HG03139 (cell line): ENCODE measurements at regions not wholly inside any gene's neighbourhood (a gene's known extent, or its start where the extent isn't known, plus 50 kb on each side); places are given as distances from the start of the nearest gene placed in this dataset.
"Not testable (repeated sequence)": the region's sequence is repeated elsewhere in the genome, so short reads cannot be mapped to it uniquely, and the experiment has no call there.

ENCODE experiments used
- ATAC-seq: cut with Tn5 transposase; IDR thresholded peaks from one replicate; pipeline ENCODE4 v1.9.1; 2021; ENCODE audit not compliant: unreplicated experiment

GRCh38 chr15:46088486-46089445, 453.9 kb downstream of the SQOR start:
- ATAC-seq: no peak

DNA sequence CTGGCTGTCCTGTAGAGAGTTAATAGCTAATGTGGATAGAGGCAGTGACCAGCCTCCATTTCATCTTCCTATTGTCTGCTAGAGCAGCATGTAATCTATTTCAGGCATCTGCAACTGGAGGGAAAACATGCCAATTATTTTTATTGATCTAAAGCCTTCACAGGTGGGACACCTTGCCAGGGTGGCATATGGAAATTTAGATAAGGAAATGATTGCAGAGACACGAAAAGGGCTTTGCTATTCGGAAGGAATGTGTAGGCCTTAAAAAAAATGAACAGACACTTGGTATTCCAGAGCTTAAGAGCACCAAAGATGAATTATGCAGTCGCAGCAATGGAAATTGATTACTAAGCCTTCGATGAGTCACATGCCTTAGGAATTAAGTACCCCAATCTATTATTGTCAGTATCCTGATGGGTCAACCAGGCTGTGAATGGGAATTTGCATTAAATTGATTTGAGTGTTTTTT, 454.7 kb downstream of the SQOR start:
- no peak for ATAC-seq

DNA sequence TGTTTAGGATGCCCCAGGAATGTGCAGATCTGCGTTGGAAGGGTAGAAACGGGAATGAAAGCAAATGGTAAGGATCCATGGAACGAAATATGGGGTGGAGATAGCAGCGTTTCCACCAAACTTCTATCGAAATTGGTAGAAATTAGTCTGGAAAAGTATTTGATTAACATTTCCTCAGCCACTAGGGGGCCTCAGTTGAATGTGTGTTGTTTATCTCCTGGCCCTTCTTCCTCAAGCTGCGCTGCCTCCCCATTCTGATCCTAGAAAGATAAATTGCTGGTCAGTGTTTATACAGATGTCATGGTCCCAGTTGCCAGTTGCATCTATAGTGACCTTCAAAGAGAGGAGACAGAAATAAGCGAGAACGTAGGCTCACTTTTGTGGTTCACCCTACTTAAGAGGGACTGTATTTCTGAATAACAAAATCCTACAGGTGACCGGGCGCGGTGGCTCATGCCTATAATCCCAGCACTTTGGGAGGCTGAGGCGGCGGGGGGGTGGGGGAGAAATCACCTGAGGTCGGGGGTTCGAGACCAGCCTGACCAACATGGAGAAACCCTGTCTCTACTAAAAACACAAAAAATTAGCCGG, 457.1 kb downstream of the SQOR start:
- no peak for ATAC-seq

DNA sequence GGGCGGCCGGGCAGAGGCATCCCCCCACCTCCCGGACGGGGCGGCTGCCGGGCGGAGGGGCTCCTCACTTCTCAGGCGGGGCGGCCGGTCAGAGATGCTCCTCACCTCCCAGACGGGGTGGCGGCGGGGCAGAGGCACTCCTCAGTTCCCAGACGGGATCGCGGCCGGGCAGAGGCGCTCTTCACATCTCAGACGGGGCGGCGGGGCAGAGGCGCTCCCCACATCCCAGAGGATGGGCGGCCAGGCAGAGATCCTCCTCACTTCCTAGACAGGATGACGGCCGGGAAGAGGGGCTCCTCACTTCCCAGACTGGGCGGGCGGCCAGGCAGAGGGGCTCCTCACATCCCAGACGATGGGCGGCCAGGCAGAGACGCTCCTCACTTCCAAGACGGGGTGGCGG, 463.2 kb downstream of the SQOR start:
- ATAC-seq: not testable (repeated sequence)

GRCh38 chr15:46110755-46111154, 475.9 kb downstream of the SQOR start:
- no peak for ATAC-seq

GRCh38 chr15:46111730-46112129, 476.9 kb downstream of the SQOR start:
- ATAC-seq: no peak

- ATAC-seq: no peak
Observed at GRCh38 chr15:46117071-46117470, 482.2 kb downstream of the SQOR start.

GRCh38 chr15:46120713-46121112, 485.9 kb downstream of the SQOR start:
- no peak for ATAC-seq

DNA sequence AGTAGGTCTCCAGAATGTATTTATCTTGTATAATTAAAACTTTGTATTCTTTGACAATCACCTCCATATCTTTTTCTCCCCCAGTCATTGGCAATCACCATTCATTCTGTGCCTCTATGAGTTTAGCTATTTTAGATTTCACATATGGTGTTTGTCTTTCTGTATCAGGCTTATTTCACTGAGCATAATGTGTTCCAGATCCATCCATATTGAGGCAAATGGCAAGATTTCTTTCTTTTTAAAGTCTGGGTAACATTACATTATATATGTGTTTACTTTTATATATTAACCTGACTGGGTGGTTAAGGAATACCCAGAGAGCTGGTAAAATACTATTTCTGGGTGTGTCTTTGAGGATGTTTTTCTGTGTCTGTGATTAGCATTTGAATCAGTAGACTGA, 486.6 kb downstream of the SQOR start:
- no peak for ATAC-seq

DNA sequence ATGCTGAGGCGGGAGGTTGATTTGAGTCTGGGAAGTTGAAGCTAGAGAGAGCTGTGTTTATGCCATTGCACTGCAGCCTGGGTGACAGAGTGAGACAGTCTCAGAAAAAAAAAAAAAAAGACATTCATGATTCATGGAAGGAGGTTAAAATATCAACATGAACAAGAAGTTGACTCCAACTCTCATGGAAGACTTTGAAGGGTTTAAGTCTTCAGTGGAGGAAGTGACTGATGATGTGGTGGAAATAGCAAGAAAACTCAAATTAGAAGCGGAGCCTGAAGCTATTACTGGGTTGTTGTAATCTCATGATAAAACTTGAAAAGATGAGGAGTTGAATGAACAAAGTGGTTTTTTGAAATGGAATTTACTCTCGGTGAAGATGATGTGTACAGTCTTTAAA, 491.8 kb downstream of the SQOR start:
- ATAC-seq: no peak

DNA sequence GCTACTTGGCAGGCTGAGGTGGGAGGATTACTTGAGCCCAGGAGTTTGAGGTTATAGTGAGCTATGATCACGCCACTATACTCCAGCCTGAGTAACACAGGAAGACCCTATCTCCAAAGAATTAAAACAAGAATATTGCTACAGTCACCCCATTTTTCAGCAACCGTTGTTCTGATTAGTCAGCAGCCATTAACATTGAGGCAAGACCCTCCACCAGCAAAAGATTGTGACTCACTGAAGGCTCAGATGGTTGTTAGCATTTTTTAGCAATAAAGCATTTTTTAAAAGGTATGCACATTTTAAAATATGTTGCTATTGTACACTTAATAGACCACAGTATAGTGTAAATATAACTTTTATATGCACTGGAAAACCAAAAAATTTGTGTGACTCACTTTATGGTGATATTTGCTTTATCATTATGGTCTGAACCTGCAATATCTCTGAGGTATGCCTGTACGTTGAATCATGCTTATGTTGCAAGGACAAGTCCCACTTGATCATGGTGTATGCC, 492.6 kb downstream of the SQOR start:
- ATAC-seq: no peak

GRCh38 chr15:46129145-46129544, 494.3 kb downstream of the SQOR start:
- no peak for ATAC-seq

DNA sequence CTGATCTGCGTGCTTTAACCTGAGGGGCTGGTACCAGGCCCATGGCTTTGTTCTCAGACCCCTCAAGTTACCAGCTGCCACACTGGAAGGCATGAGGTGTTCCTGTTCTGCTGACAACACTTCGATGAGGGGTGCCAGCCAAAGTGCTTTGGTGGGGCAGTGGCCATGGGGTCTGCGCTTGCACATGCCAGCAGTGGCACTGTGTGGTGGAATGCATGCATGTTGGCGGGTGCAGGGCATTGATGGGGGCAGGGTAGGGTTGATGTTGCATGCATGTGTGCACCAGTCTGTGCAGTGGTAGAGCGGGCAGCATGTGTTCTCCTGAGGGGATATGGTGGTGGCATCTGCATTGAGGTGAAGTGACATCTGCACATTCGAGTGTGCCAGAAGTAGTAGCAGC, 497.0 kb downstream of the SQOR start:
- no peak for ATAC-seq

DNA sequence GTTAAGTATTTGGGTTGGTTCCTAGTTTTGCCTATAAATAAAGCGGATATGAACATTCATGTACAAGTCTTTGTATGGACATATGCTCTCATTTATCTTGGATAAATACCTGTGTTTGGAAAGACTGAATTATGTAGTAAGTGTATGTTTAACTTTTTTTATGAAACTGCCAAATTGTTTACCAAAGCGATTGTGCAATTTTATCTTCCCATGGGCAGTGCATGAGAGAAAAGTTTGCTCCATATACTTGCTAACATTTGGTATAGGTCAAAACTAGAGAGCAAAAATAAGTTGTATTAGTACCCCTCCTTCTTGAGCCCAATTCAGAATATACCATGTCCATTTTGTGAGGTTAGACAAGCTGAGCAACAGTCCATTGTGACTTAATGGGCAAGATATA, 502.6 kb downstream of the SQOR start:
- no peak for ATAC-seq

GRCh38 chr15:46146002-46146401, 511.2 kb downstream of the SQOR start:
- ATAC-seq: no peak

DNA sequence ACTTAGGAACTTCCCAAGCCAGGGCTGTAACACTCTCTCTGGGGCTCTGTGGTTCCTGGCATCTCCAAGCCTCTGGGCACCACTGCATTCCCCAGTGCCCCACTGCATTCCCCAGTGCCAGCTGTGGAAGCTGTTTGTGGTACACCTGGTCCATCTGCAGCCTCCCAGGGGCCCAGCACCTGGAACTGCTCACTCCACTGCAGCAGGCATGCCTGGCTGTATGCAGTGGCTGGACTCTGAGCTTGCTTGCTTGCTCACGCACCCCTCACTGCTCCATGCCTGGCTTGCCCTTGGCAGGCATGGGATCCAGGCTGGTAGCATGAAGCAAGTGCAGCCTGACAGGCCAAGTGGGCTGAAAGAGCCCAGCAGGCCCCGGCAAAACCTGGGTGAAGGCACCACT, 512.1 kb downstream of the SQOR start:
- ATAC-seq: no peak

DNA sequence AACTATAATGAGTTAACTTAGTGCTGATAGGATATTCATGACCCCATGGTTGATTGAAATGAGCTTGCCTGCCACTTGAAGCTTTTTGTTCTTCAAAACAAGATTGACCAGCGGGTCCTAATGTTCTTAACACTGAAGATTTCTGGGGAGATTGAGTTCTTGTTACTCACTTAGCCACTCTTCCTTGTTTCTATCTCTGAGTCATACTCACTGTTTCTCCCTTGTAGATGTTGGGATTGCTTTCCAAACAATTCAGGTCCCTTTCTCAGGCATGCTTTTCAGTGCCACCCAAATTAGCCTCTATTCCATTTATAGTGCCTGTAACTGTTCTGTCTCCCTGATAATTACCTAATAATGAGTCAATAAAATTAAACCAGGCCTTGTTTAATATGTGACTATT, 517.0 kb downstream of the SQOR start:
- ATAC-seq: no peak

- no peak for ATAC-seq
Observed at GRCh38 chr15:46166750-46167149, 531.9 kb downstream of the SQOR start.

DNA sequence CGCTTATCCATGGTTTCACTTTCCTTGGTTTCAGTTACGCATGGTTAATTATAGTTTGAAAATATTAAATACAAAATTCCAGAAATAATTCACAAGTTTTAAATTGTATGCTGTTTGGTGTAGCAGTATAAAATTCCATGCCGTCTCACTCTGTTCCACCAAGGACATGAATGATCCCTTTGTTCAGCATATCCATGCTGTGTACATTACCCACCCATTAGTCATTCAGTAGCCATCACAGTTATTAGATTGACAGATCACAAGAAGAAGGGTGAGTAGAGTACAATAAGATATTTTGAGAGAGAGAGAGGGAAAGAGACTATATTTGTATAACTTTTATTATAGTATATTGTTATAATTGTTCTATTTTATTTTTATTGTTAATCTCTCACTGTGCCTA, 535.5 kb downstream of the SQOR start:
- no peak for ATAC-seq

DNA sequence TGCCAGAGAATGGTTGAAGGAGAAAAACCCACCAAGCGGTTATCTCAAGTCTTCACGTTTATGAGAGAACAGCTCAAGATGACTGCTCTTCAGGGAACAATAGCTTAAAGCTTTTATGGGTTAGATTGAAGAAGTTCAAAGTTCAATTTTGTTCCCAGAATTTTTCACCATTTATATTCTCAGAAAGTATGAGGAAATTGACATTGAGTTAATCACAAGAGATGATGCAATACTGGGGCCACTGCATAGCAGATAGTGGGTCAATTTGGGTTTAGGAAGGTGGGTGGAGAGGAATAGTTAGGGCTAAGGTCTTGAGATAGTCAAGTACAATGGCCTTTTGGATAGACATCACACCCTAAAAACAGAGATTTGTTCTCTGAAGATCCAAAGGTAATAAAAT, 539.3 kb downstream of the SQOR start:
- ATAC-seq: no peak

DNA sequence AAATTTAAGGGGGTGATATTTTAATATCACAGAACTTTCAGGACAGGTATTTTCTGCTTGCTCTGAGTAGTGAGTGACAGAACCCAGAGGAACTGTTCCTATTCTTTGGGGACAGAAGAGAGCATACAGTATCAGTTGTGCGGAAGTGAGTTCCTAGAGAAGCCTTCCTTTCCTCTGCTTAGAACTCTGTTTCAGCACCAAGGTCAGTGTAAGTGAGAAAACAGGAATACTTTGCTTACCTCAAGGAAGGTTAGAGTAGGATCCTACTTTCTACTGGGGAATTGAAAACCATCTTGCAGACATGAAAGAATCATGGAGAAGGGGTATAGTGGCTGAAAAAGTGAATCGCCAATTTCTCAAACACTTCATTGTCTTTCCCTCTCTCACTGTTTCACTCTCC, 542.4 kb downstream of the SQOR start:
- no peak for ATAC-seq

DNA sequence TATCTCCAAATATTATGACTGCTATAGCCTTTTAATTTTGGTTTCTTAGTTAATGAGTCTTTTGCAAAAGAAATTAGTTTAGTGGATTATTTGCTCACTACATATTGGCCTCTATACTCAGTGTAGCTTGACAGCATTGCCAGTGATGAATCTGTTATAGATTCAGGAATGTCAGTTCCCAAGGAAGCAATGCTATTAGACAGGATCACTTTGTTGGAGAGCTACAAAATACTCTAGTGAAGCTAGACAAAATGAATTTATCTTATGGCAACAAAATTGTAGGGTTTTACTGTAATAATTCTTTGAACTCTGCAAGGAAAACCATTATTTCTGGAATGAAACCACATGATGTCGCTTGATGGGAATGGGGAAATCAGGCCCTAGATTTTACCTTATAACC, 543.3 kb downstream of the SQOR start:
- no peak for ATAC-seq
